ENCODE measurements at regions not wholly inside any gene's neighbourhood (a gene's known extent, or its start where the extent isn't known, plus 50 kb on each side); places are given as distances from the start of the nearest gene placed in this dataset.
"Not testable (repeated sequence)": the region's sequence is repeated elsewhere in the genome, so short reads cannot be mapped to it uniquely, and the experiment has no call there.

- DNase-seq: no peak
These were observed 986.5 kb downstream of the CDH18 start for GRCh38 chr5:19001539-19001938.

GRCh38 chr5:19002111-19002510, 985.9 kb downstream of the CDH18 start:
- no peak for DNase-seq

GRCh38 chr5:19018822-19019221, 969.2 kb downstream of the CDH18 start:
- DNase-seq: no peak

GRCh38 chr5:19031491-19031890, 956.5 kb downstream of the CDH18 start:
- no peak for DNase-seq

- no peak for DNase-seq
These were observed 952.2 kb downstream of the CDH18 start for GRCh38 chr5:19035816-19036215.

GRCh38 chr5:19042106-19042505, 945.9 kb downstream of the CDH18 start:
- no peak for DNase-seq

GRCh38 chr5:19044311-19044710, 943.7 kb downstream of the CDH18 start:
- DNase-seq: no peak

GRCh38 chr5:19044931-19045695, 942.9 kb downstream of the CDH18 start:
- DNase-seq: no peak

- no peak for DNase-seq
These were observed 940.7 kb downstream of the CDH18 start for GRCh38 chr5:19047277-19047676.

GRCh38 chr5:19048726-19049125, 939.3 kb downstream of the CDH18 start:
- DNase-seq: no peak

- DNase-seq: no peak
These were observed 929.8 kb downstream of the CDH18 start for GRCh38 chr5:19058216-19058615.

- DNase-seq: no peak
These were observed 923.9 kb downstream of the CDH18 start for GRCh38 chr5:19064094-19064493.

- no peak for DNase-seq
These were observed 920.3 kb downstream of the CDH18 start for GRCh38 chr5:19067741-19068140.

GRCh38 chr5:19098434-19098833, 889.6 kb downstream of the CDH18 start:
- no peak for DNase-seq

- no peak for DNase-seq
These were observed 888.8 kb downstream of the CDH18 start for GRCh38 chr5:19099195-19099594.

- DNase-seq: no peak
These were observed 883.1 kb downstream of the CDH18 start for GRCh38 chr5:19104948-19105347.

GRCh38 chr5:19122923-19123322, 865.1 kb downstream of the CDH18 start:
- DNase-seq: no peak

GRCh38 chr5:19125956-19126713, 861.9 kb downstream of the CDH18 start:
- DNase-seq: no peak

GRCh38 chr5:19140276-19140675, 847.7 kb downstream of the CDH18 start:
- no peak for DNase-seq

GRCh38 chr5:19141937-19142524, 846.0 kb downstream of the CDH18 start:
- DNase-seq: not testable (repeated sequence)

GRCh38 chr5:19142713-19143414, 845.1 kb downstream of the CDH18 start:
- not testable (repeated sequence) for DNase-seq

GRCh38 chr5:19143935-19144334, 844.1 kb downstream of the CDH18 start:
- DNase-seq: no peak

GRCh38 chr5:19169426-19169825, 818.6 kb downstream of the CDH18 start:
- DNase-seq: no peak

Data from activated naive CD4-positive, alpha-beta T cell treated with anti-CD3 and anti-CD28 coated beads, Interleukin-2, amount 50 U/mL, for 16 hours (primary cell).